LNCAP (cell line): ENCODE measurements at regions not wholly inside any gene's neighbourhood (a gene's known extent, or its start where the extent isn't known, plus 50 kb on each side); places are given as distances from the start of the nearest gene placed in this dataset.

Experiments used
- TF ChIP-seq, protein P1 (sequence below): fragments of 450-650 bp; IDR thresholded peaks from 2 replicates; pipeline ENCODE4 v1.5.1; 2017; ENCODE audit warnings: mild to moderate bottlenecking

DNA sequence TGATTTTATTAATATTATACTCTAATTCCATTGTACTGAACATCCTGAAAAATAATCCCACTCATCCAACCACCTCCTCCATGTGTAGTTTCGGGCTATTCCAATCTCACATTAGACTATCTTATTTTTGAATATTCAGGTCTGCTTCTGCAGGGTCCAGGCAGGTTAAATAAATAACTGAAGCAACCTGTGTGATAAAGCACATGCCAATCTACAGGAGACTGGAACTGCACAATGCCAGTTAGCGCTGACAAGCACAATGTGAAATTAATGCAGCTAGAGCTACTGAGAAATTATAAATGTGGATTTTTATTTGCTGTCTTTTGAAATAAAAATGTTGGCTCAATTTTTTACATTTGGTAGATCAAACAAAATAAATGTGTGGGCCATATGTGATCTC, 540.1 kb upstream of the ATXN8OS start:
- TF ChIP-seq, protein P1, sequence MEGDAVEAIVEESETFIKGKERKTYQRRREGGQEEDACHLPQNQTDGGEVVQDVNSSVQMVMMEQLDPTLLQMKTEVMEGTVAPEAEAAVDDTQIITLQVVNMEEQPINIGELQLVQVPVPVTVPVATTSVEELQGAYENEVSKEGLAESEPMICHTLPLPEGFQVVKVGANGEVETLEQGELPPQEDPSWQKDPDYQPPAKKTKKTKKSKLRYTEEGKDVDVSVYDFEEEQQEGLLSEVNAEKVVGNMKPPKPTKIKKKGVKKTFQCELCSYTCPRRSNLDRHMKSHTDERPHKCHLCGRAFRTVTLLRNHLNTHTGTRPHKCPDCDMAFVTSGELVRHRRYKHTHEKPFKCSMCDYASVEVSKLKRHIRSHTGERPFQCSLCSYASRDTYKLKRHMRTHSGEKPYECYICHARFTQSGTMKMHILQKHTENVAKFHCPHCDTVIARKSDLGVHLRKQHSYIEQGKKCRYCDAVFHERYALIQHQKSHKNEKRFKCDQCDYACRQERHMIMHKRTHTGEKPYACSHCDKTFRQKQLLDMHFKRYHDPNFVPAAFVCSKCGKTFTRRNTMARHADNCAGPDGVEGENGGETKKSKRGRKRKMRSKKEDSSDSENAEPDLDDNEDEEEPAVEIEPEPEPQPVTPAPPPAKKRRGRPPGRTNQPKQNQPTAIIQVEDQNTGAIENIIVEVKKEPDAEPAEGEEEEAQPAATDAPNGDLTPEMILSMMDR: no peak

DNA sequence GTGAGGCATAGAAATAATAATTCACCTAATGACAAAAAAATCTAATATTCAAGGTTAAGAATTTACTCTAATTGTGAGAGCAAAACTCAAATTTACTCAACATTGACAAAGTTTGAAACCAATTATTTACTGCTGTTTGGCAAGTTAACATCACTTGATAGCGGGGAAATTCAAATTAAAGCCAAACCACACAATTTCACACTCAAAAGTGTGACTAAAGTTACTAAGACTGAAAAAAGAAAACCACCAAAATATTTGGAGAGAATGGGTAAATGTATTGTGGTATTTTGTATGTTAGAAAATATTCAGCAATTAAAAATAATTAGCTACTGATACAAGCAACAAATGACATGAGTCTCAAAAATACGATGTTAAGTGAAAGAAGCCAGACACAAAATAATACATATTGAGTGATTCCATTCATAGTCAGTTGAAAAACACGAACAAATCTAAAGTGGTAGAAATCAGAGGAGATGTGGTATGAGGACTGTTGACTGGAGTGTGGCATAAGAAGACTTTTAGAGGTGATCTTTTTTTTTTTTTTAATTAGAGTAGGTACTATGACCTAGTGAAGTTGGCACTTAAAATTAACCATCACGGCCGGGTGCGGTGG, 541.4 kb upstream of the ATXN8OS start:
- TF ChIP-seq, protein P1: no peak

DNA sequence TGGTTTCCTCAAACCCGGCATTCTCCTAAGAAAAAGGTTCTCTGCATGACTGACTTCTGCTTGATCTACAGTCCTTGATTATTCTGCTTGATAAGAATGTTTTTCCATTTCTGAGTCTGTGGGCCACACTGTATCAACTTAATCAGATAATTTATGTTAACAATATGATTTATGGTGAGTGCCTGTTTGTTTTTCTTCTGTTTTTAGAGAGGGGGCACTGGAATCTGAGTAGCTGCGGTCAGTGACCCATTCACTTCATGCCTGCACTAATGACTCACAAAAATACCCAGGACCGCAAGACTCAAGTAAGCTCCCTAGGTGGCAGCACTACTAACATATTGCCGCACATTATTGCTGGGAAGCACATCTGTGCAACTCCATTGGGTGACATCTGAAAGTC, 542.3 kb upstream of the ATXN8OS start:
- TF ChIP-seq, protein P1: no peak; the same call in 1 of the 2 replicates

DNA sequence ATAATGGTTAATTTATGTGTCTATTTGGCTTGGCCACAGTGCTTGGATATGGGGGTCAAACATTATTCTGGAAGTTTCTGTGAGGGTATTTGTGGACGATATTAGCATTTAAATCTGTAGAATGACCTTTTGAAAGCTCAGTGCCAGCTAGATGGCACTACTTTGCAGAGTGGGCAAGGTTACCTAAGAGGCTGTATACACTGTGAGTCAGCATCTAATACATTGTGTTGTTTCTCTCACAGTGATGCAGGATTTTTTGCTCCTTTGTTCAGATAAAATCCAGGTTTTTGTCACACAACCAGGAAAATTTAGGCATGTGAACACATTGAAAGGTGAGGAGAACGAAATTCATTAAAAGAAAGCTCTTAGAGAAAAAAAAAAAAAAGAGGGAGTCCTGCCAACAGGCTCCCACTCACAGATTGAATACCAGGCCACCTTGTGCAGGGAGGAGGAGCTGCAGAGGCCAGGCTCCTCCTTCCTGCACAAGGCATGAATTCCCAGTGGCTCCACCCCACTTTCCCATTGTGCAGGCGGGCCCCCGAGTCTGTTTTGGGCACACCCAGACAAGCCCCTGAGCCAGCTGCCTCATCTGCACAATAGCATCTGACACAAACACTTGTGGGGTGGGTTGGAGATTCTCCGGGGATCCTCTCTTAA, 551.0 kb upstream of the ATXN8OS start:
- TF ChIP-seq, protein P1: no peak

DNA sequence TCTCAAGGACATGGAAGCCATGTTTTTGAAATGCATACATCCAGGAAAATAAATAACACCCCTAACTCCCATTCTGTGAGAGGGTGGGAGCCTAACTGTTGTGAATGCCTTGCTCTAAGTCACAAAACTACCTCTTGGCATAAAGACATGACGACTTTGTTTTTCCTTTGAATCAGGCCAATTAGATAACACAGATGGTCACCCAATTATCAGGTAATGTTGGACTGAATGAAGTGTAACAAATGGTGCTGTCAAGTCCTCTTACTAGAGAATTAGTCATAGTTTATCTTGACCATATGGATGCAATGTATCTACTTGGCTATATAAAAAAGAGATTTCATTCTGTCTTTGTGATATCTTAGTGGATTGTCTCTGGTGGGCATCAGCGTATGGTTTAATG, 553.6 kb upstream of the ATXN8OS start:
- TF ChIP-seq, protein P1: no peak

DNA sequence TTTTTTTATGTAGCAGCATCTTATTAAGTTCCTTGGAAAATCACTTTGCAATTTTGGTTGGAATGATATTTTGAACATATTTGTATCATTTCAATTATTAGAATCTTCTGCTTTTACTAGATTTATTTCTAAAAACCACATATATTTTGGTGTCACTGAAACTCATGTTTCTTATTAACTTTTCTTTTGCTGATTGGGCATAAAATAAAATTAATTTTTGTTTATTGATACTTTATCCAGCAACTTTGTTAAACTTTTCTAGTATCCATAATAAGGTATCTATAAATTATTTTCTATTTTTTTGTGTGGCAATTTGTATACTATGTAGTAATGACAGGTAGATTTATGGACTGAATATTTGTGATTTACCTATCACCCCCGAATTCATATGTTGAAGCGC, 556.4 kb upstream of the ATXN8OS start:
- TF ChIP-seq, protein P1: no peak

DNA sequence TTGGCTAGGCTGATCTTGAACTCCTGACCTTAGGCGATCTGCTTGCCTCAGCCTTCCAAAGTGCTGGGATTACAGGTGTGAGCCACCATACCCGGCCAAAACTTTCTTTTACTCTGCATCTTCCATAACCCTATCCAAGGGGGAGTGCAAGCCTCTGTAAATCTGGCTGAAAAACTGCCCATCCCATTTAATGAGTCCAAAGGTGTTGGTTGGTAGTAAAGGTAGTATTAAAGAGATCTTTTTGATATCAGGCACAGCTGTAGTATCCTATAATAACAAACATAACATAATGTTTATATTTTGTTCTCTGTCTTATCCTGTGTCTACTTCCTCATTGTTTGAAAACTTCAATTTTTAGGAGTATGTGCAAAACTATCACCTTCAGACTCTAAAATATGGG, 559.8 kb upstream of the ATXN8OS start:
- TF ChIP-seq, protein P1: no peak
